NCI-H1417 treated with DMSO at 0.1 percent for 48 hours (cell line): ENCODE measurements at regions not wholly inside any gene's neighbourhood (a gene's known extent, or its start where the extent isn't known, plus 50 kb on each side); places are given as distances from the start of the nearest gene placed in this dataset.

Source experiments
- DNase-seq: peaks from one replicate; lab custom pipeline; 2025; lab: John Stamatoyannopoulos, UW

- no peak for DNase-seq
These were observed 179.9 kb downstream of the SEC16B start for GRCh38 chr1:177789956-177790355.

- DNase-seq, result no peak
These were observed 183.6 kb downstream of the SEC16B start for GRCh38 chr1:177786176-177786745.

- no peak for DNase-seq
These were observed 184.9 kb downstream of the SEC16B start for GRCh38 chr1:177784936-177785335.

GRCh38 chr1:177784409-177784808 is 185.4 kb downstream of the SEC16B start:
- no peak for DNase-seq

GRCh38 chr1:177783051-177783450 is 186.8 kb downstream of the SEC16B start:
- no peak for DNase-seq

GRCh38 chr1:177780096-177780700 is 189.7 kb downstream of the SEC16B start:
- peak; percentile 35 for DNase-seq

- DNase-seq, result no peak
These were observed 190.5 kb downstream of the SEC16B start for GRCh38 chr1:177779166-177779965.

GRCh38 chr1:177775924-177776323 is 193.9 kb downstream of the SEC16B start:
- DNase-seq, result no peak

GRCh38 chr1:177772386-177772960 is 197.4 kb downstream of the SEC16B start:
- no peak for DNase-seq

GRCh38 chr1:177771688-177772087 is 198.2 kb downstream of the SEC16B start:
- DNase-seq, result no peak

GRCh38 chr1:177770096-177770495 is 199.8 kb downstream of the SEC16B start:
- no peak for DNase-seq

- no peak for DNase-seq
These were observed 213.9 kb downstream of the SEC16B start for GRCh38 chr1:177755851-177756560.

- DNase-seq, result no peak
These were observed 215.3 kb downstream of the SEC16B start for GRCh38 chr1:177754603-177755002.

GRCh38 chr1:177753655-177754054 is 216.2 kb downstream of the SEC16B start:
- DNase-seq, result no peak

GRCh38 chr1:177748080-177748801 is 221.6 kb downstream of the SEC16B start:
- DNase-seq, result no peak

- no peak for DNase-seq
These were observed 223.7 kb downstream of the SEC16B start for GRCh38 chr1:177746155-177746554.

GRCh38 chr1:177744906-177745305 is 225.0 kb downstream of the SEC16B start:
- DNase-seq, result no peak

- DNase-seq, result no peak
These were observed 228.4 kb downstream of the SEC16B start for GRCh38 chr1:177741476-177741875.

- DNase-seq, result no peak
These were observed 230.1 kb downstream of the SEC16B start for GRCh38 chr1:177739780-177740179.

GRCh38 chr1:177737456-177737855 is 232.4 kb downstream of the SEC16B start:
- DNase-seq, result no peak

- no peak for DNase-seq
These were observed 237.7 kb downstream of the SEC16B start for GRCh38 chr1:177732178-177732577.

GRCh38 chr1:177729646-177730045 is 240.2 kb downstream of the SEC16B start:
- DNase-seq, result no peak
